HK-2 (cell line): ENCODE measurements at regions not wholly inside any gene's neighbourhood (a gene's known extent, or its start where the extent isn't known, plus 50 kb on each side); places are given as distances from the start of the nearest gene placed in this dataset.

Experiments used
- DNase-seq: peaks from one replicate; pipeline ENCODE4 v3.0.0-alpha.2; 2018; ENCODE audit not compliant: unreplicated experiment

GRCh38 chr9:129489838-129490582 lies 130.9 kb downstream of the C9orf50 start:
- peak; percentile 50 for DNase-seq

GRCh38 chr9:129487658-129488483 lies 133.0 kb downstream of the C9orf50 start:
- DNase-seq: peak; percentile 59

DNA sequence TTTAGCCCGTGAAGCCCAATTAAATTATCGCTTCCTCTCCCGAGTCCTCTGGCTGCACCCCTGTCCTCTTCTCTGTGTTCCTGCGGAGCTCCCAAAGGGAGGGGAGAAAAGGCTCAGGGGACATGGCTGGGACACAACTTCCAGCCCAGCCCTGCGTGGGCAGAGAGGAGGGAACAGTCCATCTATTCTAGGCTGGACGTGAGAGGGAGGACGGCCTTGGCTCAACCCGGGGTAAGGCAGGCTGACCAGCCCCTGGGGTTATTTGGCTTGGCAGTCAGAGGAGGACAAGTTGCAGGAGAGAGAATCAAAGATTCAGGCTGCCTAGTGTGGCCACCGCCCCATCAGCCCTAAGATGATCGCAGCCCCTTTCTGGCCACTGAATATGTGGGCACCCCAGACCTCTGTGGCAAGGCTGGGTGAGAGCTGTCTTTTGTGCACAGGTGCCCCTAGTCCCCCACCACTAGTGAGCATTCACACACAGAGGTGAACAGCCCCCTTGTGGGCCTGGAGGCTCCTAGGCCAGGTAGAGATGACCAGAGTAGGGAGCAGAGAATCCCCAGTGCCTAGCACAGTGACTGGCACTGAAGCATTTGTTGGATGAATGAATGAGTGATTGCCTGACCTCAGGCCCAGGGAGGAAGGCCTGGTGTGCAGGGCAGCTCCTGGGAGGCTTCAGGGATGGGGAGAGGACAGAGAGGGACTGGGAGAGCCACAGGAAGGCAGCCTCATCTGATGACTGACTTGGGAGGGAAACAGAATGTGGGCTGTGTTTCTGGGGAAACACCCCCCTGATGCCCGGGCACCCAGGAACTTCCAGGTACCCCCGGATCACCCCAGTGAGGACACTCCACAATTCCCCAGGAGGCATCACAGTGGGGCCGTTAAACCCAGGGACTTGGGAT lies 133.9 kb downstream of the C9orf50 start:
- no peak for DNase-seq

GRCh38 chr9:129485145-129485774 lies 135.6 kb downstream of the C9orf50 start:
- no peak for DNase-seq

DNA sequence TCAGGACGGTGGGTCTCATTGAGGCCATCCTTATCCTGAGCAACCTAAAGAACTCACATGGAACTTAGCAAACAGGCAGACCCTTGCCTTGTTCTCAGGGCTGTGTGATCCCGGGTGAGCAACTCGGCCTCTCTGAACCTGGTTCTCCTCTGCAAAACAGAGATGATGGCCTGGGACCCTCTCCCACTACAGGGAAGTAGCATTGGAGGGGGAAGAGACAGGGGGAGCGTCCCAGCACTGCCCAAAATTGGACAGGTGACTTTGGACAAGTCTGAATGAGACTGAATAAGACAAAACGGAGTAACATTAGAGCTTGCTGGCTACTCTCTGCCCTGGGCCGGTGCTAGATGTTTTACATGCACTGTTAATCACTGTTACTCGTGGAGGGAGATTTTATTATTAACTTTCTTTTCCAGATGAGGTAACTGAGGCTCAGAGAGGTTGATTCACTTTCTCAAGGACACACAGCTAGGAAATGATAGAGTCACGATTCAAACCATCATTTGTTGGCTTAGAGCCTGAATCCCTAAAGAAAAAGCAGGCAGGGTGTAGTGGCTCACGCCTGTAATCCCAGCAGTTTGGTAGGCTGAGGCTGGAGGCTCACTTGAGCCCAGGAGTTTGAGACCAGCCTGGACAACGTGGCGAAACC lies 136.4 kb downstream of the C9orf50 start:
- DNase-seq: no peak

DNA sequence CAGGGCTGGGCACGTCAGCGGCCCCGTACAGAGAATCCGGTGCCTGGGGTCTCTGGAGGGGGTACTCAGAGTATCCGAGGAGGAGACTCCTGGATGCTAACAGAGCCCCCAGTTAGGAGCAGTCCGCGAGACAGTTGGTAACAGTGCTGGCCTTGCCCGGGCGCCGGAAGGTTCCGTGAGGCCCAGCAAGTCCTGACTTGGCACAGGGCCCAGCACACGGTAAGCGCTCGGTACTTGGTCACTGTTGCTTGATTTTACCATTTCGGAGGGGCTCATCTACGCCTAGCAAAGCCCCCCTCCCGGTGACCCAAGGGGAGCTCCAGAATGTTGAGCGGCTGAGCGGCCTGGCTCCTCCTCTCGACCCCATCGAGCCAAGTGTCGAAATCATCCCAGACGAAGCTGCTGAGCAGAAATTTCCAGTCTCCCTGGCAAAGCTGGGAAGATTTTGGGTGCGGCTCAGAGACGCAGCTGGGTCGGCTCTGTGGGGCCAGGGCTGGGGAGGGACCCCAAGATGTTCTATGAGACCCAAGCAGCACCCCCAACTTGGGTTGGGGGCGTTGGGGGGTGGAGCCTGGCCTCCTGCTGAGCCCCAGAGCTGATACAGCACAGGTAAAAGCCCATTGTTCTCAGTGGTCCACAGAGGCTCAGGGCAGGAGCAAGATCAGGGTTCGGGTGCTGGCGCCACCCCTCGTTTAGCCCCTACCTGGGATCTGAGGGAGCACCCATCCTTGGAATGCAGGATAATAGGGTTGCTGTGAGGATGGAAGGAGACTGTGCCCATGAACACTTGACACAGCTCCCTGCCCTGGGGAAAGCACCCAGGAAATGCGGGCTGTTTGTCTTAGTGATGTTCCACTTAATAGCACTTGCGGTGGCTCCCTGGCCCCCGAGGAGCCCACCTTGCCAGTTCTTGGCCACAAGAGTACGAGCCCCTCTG lies 137.2 kb downstream of the C9orf50 start:
- DNase-seq: peak; percentile 77

DNA sequence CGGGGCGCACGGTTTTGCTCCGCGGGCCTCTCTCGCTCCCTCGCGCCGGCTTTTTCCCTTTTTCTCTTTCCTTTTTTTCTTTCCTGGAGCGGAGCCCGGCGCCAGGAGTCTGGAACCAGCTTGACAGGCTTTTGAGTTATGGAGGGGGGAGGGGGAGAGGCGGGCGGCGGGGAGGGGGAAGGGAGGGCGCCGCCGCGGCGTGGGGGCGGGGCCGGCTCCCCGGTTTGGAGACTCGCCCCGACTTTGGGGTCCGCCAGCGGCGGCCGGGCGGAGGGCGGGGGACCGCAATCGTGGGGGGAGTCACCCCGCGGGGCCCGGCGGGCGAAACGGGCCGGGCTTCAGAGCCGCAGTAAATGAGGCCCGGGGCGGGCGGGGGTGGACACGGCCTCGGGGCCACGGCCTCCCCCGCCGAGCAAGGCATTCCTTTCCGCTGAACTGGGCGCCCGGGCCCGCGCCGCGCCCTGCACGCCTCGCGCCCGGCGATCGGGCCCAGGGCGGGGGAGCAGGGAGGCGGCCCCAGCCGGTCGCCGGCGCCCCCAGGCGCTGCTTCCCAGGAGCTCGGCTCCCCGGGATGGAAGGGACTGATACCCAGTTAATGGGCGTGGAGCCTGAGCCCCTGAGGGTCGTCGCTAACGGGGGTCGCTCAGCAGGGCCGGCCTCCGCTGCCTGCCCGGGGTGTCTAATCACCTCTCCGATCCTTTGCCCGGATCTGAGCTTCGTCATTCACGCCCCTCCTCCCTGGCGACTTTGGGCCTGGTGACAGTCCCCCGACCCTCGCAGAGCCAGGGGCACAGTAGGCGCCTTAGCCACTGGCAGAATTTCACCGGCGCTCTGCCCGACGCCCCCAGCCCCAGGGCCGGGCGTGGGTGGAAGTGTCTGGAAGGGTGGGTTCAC lies 138.1 kb downstream of the C9orf50 start:
- peak; percentile 83 for DNase-seq

GRCh38 chr9:129481810-129482511 lies 138.9 kb downstream of the C9orf50 start:
- DNase-seq: no peak

- DNase-seq: no peak
Observed at GRCh38 chr9:129481424-129481809, 139.5 kb downstream of the C9orf50 start.

- DNase-seq: no peak
Observed at GRCh38 chr9:129480745-129481144, 140.2 kb downstream of the C9orf50 start.

DNA sequence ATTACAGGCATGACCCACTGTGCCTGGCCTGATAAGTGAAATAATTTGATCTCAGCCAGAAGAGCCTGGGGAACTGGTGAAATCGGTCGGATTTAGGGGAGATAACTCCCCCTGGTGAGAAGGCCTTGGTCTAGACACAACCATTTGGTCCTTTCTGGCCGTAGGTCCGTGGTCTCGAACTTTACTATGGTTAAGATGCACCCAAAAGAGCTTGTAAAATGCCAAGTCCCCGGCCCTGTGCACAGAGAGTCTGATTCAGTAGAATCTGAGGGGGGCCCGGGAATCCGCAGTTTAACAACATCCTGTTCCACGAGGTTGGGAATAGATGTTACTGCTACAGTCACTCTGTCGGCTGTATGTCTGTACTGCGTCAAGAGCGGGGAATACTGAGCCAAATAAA lies 140.7 kb downstream of the C9orf50 start:
- DNase-seq: no peak

GRCh38 chr9:129479631-129480011 lies 141.3 kb downstream of the C9orf50 start:
- no peak for DNase-seq

GRCh38 chr9:129478961-129479630 lies 141.8 kb downstream of the C9orf50 start:
- DNase-seq: no peak

DNA sequence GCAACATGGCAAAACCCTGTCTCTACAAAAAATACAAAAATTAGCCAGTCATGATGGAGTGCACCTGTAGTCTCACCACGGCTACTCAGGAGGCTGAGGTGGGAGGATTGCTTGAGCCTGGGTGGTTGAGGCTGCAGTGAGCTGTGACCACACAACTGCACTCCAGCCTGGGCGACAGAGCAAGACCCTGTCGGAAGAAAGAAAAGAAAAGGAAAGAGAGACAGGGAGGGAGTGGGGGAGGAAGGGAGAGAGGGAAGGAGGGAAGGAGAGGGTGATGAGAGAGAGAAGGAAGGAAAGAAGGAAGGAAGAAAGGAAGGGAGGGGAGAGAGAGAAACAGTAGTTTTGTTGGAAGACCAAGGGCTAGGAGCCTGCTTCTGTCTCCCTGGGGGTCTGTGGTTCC lies 142.4 kb downstream of the C9orf50 start:
- DNase-seq: no peak

GRCh38 chr9:129476821-129477611 lies 143.9 kb downstream of the C9orf50 start:
- no peak for DNase-seq

DNA sequence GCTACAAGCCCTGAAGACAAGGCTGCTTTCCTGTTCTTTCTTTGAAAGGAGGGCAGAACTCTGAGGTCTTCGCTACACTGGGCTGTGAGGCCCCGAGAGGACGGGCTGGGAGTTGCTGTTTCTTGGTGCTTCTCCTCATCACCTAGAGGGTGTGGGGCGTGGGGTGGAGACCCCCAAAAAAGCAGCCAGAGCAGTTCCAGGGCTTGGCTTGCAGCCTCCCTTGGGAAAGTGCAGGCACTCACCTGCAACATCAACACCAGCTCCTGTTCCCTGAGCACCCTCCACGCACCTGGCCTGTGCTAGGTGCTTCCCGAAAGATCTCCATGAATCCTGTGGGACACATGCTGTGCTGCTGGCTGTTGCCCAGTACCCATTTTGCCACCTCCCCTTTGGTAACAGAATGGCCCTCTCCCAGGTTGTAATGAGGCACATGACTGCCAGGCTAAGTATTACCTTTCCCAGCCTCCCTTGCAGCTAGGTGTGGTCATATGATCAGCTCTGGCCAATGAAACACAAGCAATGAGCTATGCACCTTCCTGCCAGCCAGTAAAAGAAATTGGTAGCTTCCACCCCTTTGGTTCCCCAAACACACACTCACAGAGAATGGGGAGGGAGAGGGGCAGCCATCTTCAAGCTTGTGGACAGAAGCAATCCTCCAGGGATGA lies 146.0 kb downstream of the C9orf50 start:
- no peak for DNase-seq
